M059J (cell line): ENCODE measurements at regions not wholly inside any gene's neighbourhood (a gene's known extent, or its start where the extent isn't known, plus 50 kb on each side); places are given as distances from the start of the nearest gene placed in this dataset.
"Not testable (repeated sequence)": the region's sequence is repeated elsewhere in the genome, so short reads cannot be mapped to it uniquely, and the experiment has no call there.

Experiments used
- DNase-seq: peaks from one replicate; pipeline ENCODE4 v3.0.0-alpha.2; 2012; ENCODE audit warnings: low read depth

DNA sequence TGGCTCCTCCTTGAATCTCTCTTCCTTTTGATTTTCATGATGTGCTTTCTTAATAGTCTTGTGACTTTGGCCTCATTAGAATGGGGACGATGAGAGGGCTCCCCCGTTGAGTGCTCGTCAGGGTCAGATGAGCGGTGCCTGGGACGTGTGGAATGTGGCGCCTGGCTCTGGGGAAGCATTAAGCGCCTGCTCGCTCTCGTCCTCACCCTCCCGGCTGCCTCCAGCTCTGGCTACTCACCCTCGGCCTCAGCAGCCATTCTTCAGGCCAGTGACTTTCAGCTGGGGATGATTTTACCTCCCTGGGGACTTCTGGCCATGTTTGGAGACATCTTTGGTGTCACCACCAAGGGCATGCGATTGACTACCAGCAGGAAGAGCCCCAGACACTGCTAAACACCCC, 69.7 kb downstream of the RPS6KA4 start:
- no peak for DNase-seq

DNA sequence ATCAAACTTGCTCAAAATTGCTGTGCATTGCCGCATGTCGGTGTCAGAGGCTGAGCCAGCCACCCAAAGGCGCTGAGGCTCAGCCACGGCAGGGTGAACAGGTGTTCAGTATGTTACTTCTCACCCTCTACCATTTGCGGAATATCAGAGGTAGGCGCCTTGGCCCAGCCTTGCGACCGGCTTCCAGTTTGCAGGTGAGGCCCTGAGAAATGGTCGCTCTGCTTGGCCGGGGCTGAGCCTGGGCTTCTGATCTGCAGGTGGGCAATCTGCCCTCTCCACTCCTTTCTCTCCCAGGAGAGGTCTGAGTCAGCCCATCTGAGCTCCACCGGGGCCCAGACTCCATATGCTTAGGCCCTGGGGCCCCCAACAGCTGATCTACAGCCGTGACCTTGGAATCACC, 71.0 kb downstream of the RPS6KA4 start:
- DNase-seq, result no peak

DNA sequence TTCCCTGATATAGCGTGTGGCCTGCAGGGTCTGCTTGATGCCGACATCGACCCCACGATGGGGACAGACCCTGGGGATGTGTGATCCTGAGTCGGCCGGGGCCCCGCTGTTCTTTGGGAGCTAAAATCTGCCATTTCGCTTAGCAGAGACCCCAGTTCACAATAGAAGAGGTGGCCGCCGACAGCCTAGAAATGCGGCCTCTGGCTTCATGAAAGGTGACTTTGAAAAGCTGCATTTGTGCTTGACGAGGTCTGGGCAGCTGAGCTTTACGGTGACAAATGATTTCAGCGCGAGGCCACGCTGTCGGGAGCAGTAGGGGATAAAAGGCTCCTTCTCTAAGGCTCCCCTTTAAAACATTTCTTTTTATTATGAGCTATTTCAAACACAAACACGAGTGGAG, 71.7 kb downstream of the RPS6KA4 start:
- DNase-seq, result no peak

DNA sequence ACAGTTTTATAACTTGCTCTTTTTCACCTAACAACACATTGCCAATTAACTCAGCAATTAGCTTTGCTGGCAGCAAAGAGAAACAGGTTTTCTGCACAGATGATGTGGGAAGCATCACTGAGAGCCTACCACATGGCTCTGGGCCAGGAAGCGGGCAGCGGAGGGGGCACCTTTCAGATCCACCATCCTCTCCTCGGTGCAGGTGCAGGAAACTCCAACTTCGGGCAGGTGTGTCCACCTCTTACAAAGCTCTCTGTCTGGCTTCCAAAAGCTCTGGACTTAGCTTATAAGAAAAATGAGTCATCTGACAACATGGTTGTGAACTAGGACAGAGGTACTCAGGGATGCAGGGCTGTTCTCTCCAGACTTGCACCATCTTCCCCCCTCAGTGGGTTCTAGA, 77.0 kb downstream of the RPS6KA4 start:
- no peak for DNase-seq

DNA sequence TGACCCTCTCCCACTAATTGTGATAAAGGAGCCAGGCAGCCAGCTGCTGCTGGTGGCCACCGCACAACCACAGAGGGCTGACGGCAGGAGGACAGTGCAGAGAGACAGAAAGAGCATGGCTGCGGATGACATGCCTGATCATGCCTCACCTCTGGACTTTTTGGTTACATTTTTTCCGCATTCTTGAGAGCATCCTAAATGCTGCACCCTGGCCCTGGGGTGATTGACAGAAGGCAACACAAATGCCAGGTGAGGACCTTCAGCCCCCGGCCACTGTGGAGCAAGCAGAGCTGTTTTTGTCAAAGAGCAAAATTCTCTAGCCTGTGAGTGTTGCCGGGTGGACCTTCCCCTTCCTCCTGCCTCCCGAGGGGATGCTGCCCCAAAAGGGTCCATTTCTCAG, 78.5 kb downstream of the RPS6KA4 start:
- no peak for DNase-seq

DNA sequence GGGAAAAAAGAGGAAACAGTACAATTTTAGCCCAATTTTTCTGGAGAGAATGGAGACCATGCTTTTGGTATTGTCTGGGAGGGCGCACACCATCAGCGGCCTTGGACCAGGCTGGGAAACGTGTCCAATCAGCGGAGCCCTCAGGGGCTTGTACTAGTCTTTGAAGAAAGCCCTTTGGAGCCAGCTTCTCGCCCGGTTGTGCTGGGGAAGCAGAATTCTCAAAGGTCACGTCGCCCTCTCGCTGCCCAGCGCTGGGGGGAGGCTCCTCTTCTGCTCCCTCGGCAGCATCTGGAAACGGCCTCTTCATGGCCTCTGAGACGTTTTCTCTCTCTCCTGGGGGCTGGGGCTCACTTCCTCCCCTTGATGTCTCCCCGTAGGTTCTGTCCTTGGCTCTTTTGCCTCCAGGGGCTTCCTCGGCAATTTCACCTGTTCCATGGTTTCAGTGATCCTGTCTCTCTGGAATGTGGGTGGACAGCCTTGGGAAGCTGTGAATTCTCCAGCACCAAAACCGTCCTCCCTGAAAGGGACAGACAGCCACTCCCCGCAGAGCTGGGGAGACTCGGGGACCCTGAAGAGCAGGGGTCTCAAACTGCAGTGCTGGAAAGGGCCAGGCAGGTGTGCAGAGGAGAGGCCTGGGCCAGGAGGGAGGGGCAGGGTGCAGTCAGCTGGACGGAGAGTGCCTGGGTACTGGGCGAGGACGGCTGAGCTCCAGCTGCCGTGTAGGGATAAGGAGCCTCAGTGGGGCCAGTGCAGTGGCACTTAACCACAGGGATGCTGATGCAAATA, 80.2 kb downstream of the RPS6KA4 start:
- DNase-seq, result no peak

DNA sequence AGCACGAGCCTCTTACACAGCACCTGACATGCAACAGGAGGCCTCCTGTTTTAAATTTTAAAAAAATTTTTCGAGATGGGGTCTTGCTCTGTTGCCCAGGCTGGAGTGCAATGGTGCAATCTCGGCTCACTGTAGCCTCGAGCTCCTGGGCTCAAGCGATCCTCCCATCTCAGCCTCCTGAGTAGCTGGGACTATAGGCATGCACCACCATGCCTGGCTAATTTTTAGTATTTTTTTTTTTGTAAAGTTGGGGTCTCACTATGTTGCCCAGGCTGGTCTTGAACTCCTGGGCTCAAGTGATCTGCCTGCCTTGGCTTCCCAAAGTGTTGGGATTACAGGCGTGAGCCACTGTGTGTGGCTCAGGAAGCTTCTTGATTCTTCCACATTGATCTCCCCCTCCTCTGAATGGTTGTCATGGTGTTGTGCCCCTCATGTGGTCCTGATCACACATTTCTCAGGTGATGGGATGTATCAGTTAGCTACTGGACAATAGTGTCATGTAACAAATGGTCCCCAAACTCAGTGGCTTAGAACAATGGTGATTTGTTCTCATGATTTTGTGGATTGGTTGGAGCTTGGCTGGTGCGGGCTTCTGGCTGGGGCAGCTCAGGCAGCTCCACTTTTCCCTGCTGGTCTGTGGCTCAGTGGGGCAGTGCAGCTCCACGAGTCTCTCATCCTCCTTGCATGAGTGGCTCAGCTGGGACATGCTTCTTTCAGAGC, 81.0 kb downstream of the RPS6KA4 start:
- DNase-seq, result not testable (repeated sequence)

DNA sequence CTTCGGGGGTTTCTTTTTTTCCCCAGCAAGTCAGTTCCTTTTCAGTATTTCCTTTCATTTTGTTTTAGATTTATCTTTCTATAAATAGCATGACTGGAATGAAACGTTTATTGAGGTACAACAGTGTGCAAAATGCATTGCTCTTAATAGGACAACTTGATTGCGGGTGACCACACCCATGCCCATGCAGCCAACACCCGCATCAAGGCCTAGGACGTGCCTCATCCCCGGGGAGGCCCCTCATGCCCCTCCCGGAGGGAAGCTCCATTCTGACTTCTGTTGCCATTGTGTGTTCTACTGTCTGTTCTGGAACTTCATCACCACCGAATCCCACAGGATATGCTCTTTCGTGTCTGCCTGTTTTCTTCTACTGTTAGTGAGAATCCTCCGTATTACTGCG, 82.2 kb downstream of the RPS6KA4 start:
- no peak for DNase-seq

DNA sequence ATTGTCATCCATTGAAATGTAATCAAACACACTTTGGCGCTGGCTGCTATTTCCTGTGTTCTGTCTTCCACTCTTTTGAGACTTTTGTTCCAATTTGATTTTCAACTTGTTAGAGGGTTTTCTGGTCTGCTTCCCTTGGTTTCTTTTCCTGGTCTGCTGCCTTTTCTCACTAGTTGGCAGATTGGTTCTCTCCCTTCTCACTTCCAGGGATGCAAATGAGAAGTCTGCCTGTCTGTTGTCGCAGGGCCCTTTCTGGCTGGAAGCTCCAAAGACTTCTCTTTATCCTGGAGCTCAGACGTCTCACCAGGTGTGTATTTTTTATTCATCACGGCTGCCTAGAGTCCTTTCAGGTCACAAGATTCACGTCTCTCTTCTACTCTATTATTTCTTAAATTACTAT, 84.0 kb downstream of the RPS6KA4 start:
- no peak for DNase-seq

DNA sequence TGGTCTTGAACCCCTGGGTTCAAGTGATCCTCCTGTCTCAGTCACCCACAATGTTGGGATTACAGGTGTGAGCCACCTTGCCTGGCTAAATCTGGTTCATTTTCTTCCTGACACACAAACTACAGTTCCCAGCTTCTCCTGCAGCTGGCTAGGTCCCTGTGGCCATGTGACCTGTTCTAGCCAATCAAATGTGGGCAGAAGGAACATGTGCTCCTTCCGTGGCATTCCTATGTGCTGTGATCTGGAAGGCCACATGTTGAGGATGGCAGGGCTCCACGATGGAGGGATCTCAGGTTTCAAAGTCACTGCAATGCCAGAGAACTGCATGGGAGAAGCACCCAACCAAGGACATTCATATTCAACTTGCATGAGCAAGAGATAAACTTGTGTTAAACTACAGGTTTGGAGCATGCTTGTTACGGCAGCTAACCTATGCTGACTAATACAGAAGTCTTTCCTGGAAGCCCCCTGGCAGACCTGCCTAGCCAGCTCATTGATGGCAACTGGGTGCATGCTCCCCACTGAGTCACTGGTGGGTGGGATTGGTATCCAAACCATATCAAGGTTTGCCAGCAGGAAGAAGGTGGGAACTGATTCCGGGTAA, 86.0 kb downstream of the RPS6KA4 start:
- DNase-seq, result peak; percentile 44

DNA sequence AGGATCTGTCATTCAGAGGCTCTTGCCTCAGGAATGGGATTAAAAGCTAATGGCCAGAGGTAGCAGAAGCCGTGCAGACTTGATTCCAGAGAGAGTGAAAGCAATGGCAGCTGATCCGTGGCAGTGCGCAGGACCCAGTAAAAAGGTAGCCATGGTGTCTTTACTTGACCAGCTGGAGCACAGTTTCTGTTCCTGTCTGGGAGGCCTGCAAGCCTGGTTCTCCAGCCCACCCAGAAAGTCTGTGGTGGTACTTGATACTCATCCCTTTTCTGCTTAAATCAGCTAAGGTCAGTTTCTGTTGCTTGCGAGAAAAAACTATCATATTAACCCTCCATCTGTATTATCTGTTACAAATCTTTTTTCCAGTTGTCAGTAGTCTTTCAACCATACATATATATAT, 86.7 kb downstream of the RPS6KA4 start:
- no peak for DNase-seq

DNA sequence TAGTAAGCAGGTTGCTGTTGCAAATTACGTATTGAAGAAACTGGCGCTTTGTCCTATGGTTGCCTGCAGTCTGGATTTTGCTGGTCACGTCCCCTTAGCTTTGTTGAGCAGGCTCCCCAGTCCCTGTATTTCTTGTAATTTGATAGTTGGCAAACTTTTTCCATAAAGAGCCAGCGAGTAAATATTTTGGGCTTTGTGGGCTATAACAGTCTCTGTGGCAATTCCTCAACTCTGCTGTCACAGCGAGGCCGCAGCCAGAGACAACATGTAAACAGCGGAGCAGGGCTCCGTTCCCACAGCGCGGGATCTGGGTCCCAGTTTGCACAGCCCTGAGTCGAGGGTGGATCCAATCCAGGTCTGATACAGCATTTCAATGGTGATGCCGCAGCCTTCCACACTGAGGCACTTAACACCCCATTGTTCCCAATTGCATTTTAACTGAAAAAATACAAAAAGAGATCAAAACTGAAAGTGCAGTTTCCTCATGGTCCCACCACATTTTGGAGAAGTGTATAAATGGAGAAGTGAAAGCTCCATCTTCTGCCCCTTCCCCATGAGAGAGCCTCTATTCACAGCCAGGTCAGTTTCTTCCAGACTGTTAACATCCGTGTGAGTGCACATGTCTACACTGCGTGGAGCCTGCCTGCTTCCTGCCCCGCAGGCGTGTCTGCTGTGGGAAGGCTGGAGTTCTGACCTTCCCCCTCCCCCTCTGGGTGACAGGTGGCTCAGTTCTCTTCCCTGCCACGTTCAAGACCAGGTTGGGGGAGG, 89.1 kb downstream of the RPS6KA4 start:
- DNase-seq, result peak; percentile 69

DNA sequence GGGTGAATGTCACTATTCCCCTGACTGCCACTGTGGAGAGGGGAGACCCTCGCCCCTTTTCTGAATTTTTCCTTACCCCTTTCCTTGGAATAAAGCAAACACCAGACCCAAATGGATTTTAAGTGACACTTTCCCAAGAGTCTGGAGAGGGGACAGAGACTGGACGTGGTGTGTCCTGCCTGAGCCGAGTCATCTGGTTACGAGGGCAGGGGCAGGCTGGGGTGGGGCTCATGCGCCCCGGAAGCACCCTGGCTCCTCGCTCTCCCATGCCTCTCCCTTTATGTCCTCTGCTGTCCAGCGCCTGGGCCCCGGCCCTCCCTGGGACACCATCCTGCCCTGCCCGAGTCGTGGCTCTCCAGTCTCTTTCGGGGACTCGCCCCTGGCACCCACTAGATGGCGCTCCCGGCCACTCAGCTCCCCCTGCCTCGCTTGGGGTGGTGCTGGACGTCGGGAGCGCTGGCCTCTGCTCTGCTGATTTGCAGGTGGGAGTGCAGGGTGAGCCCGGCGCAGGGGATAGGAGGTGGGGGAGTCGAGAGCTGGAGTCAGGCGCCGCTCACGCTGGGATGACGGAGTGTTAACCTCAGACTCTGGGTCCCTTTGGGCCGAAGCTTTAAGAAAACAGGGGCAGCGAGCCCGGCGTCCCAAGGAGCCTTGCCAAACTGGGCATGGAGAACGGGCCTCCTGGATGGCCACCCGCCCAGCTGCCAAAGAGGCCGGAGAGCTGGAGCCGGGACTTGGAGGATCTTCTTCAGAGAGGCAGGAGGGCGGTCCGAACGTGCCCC, 89.8 kb downstream of the RPS6KA4 start:
- DNase-seq, result peak; percentile 75

DNA sequence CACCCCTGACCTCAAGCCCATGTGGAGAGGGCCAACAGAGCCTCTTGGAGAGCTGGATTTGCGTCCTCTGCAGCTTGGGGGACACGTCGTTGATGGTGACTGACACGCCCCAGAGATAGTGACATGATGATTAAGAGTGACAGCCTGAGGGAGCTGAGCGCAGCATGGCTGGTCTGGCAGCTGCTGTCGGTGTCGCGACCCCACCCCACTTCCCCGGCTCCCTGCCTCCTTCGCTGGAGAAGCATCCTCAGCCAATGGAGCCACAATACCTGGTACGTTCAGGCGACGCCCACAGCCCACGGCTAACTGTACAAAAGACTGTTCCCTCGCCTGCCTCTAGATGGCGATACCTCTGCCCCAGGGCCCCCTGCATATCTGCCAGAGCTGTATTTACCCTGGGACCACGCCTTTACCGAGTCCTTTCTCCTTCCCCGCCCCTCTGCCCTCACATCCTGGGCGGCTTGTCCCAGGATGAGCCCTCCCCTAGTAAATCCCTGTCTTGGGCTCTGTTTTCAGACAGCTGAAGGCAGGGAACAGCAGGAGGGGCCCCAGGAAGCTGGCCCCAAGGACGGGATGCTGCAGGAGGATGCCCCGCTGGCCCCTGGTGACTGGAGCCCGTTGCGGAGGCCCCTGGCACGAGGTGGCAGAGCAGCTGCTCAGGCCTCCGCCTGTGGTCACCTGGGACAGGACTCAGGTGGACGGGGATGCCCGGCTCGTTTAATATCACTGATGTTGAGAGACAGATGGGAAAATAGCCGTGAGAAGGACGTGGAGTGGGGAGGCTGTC, 90.6 kb downstream of the RPS6KA4 start:
- DNase-seq, result peak; percentile 55

DNA sequence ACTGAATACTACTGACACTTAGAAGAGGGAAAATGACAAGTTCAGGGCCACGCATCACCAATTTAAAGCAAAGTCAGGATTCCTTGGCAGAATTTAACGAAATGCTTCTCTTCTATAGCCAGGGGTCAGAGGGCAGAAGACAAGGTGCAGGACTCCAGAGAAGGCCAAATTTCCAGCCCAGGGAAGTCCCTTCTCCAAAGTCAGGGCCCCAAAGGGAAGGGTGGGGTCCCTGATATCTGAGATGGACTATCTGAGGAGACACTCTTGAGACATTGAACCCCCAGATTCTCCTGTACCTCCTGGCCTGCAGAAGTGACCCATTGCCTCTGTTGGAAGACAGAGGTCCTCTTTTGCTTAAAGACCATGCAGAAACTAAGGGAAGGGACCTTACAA, 91.2 kb downstream of the RPS6KA4 start:
- no peak for DNase-seq

DNA sequence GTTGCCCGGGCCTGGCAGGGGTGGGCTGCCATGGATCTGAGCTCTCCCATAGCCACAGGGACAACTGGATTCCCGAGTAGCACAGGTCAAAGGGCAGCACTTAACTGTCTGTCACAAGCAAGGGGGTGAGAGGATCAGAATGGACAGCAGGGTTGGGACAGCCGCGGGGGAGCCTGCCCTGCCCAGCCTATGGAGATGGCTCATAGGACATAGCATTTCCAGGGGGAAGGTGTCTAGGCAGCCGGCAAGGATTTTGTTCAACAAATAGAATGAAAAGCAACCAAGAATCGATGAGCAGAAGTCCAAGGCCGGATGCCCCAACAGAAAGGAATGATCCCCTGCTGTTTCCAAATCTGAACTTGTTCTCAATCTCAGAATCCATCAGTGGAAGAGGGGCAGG, 92.9 kb downstream of the RPS6KA4 start:
- DNase-seq, result no peak

DNA sequence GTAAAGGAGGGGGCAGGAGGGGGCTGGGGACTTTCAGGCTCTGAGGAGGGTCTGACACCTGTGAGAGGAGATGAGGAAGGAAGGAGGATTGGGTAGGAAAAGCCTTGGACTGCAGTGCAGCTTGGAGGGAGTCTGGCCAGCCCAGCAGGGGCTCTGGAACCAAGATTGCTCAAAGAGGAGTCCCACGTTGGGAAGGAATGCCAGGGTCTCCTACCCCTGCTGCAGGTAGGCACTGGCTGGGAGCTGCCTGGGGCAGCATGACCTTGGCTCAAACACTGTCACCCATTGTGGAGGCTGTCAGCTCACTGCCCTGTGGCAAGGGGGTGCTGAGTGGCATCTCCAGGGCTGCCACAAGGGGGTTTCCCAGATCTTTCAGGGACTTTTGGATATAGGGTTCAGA, 94.5 kb downstream of the RPS6KA4 start:
- DNase-seq, result no peak

DNA sequence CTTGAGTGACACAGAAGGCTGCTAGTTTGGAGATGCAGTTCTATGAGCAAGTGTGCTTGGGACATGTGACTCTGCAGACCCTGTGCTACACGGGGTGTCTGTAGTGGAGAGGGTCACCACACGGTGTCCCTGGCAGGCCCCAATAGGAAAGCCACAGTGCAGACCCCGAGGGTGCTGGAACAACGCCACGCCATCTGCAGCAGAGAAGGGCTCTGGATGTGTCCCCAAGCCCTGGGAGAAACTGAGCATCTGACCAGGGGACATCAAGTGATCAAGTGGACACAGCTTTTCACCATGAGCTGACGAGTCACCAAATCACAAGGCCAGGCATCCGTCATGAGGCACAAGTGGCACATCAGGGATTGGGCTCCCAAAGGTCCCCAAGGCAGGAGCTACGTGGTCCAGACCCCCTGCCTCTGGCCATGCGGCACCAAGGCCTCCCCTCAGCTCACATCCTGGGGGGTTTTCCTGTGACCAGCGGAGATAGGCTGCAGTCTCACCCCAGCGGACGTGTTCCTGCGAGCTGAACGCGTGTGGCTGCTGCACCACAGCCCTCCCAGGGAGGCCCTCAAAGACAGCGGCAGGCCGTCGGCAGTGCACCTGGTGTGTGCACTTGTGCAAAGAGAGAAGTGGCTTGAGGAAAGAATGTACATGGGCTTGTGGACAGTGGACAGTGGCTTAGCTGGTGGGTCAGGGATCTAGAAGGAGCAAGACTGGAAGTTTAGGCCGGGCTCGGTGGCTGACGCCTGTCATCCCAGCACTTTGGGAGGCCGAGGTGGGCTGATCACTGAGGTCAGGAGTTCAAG, 96.7 kb downstream of the RPS6KA4 start:
- DNase-seq, result no peak

DNA sequence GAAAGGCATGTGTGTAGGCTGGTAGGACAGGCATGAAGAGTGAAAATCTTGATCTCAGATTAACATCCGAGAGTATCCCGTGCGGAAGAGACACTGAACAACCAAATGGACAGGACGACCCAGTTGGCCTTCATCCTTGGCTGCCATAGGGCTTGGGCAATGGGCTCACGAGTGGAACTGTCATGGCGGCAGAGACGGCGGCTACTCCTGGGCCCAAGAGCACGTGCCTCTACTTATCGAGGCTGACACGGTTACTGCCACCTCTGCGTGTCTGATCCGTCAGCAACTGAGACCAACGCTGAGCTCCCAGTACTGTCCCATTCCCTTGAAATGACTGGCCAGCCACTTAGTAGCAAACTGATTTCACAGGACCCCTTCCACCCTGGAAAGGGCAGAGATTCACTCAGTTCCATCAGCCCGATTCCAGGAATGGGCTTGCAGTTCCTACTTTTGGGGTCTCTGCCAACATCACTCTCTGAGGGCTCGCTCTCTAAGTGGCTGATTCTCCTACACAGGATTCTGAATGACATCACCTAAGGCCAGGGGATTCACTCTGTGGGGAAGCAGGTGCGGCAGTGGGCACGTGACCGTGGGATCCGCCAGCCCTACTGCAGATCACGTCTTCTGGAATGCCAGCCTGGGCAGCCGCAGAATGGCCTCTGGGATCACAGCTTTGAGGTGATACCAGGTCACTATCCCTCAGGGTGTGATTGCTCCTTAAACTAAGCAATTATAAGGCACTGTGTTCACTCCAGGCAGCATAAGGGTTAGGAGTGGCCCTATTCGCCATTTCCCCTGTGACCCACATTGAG, 97.8 kb downstream of the RPS6KA4 start:
- no peak for DNase-seq
